ENCODE measurements at regions not wholly inside any gene's neighbourhood (a gene's known extent, or its start where the extent isn't known, plus 50 kb on each side); places are given as distances from the start of the nearest gene placed in this dataset.

DNA sequence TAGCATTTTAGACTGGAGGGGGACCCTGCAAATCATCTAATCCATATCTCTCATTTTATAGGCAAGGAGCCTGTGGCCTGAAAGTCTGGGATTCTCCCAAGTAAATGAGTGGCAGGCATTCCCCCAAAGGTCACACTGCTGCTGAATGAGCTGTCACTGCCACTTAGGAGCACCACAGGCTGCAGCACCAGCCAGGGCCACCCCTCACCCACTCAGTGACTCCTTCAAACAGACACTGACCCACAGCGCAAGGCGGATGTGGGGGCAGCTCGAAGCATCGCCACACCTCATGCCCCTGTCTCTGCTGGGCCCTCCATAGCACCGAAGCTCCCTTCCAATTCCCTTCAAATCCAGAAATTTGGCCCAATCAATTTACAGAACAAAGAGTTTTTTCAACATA lies 119.9 kb upstream of the ARID1B start:
- TF ChIP-seq EP300 (IDR thresholded peaks at IDR 0.05), result no peak
- TF ChIP-seq POLR2A (IDR thresholded peaks at IDR 0.05), result no peak
- no peak for TF ChIP-seq POLR2AphosphoS5 (IDR thresholded peaks at IDR 0.05)
- no peak for TF ChIP-seq CTCF (IDR thresholded peaks at IDR 0.05)
- Histone ChIP-seq H3K4me1 (peaks cover 0 to 18% (median 15%) of the 10 kb centered on the region in 4 donors), H3K36me3 (no peaks in the 10 kb centered on the region), H3K9me3 (no peaks in the 10 kb centered on the region), H3K27ac (no peak overlapping the region), H3K4me3 (no peak overlapping the region), H3K27me3 (no peaks in the 10 kb centered on the region)
- intact Hi-C loops (cut with DNase I), result no loop called here
- WGBS, 2 donors, result 98% methylated on average over 5 of the region's 5 CpGs
- no peak for DNase-seq

- H3K27me3 ChIP-seq, result no peaks in the 10 kb centered on the region
- no peak overlapping the region for H3K4me3 ChIP-seq
- no peak for TF ChIP-seq EP300 (IDR thresholded peaks at IDR 0.05)
- no peak for TF ChIP-seq POLR2AphosphoS5 (IDR thresholded peaks at IDR 0.05)
- TF ChIP-seq CTCF (IDR thresholded peaks at IDR 0.05), result no peak
- TF ChIP-seq POLR2A (IDR thresholded peaks at IDR 0.05), result no peak
- no peaks in the 10 kb centered on the region for H3K36me3 ChIP-seq
- H3K9me3 ChIP-seq, result no peaks in the 10 kb centered on the region
- 87 to 90% methylated on average over 8 of the region's 8 CpGs for WGBS, 2 donors
- intact Hi-C loops (cut with DNase I), result no loop called here
- H3K4me1 ChIP-seq, result peaks cover 0 to 18% (median 15%) of the 10 kb centered on the region in 4 donors
- DNase-seq, result no peak
- H3K27ac ChIP-seq, result no peak overlapping the region
Observed at GRCh38 chr6:156654919-156655918, 122.0 kb upstream of the ARID1B start.

GRCh38 chr6:156652231-156652750 lies 124.9 kb upstream of the ARID1B start:
- TF ChIP-seq POLR2A (IDR thresholded peaks at IDR 0.05), result no peak
- TF ChIP-seq POLR2AphosphoS5 (IDR thresholded peaks at IDR 0.05), result no peak
- no peak for TF ChIP-seq CTCF (IDR thresholded peaks at IDR 0.05)
- no peak for TF ChIP-seq EP300 (IDR thresholded peaks at IDR 0.05)
- Histone ChIP-seq H3K36me3 (no peaks in the 10 kb centered on the region), H3K27ac (no peak overlapping the region), H3K4me1 (no peaks in the 10 kb centered on the region), H3K4me3 (no peak overlapping the region), H3K27me3 (no peaks in the 10 kb centered on the region), H3K9me3 (no peaks in the 10 kb centered on the region)
- no peak for DNase-seq
- 92 to 97% methylated on average over 5 of the region's 5 CpGs for WGBS, 2 donors
- intact Hi-C loops (cut with DNase I), result no loop called here

DNA sequence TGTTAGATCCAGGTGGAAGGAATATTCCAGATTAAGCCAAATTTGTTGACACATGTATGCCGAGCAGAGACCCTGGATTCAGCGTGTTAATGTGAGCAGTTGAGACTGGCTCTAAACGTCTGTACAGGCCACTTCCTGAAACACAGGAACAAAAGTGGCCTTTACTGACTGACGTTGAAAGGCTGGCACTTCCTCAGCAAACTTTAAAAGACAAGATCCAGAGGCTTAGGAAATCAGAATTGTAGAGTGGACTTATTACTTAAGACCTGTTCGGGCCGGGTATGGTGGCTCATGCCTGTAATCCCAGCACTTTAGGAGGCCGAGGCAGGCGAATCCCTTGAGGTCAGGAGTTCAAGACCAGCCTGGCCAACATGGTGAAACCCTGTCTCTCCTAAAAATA lies 125.7 kb upstream of the ARID1B start:
- H3K27ac ChIP-seq, result no peak overlapping the region
- H3K36me3 ChIP-seq, result no peaks in the 10 kb centered on the region
- TF ChIP-seq POLR2AphosphoS5 (IDR thresholded peaks at IDR 0.05) (no peak), CTCF (IDR thresholded peaks at IDR 0.05) (no peak), EP300 (IDR thresholded peaks at IDR 0.05) (no peak), POLR2A (IDR thresholded peaks at IDR 0.05) (no peak)
- no peaks in the 10 kb centered on the region for H3K4me1 ChIP-seq
- DNase-seq, result no peak
- WGBS, 2 donors, result 81 to 88% methylated on average over 8 of the region's 8 CpGs
- H3K27me3 ChIP-seq, result no peaks in the 10 kb centered on the region
- intact Hi-C loops (cut with DNase I), result no loop called here
- no peaks in the 10 kb centered on the region for H3K9me3 ChIP-seq
- H3K4me3 ChIP-seq, result no peak overlapping the region

Measured in sigmoid colon (tissue), 6 donors.